GM19023 (cell line): ENCODE measurements at regions not wholly inside any gene's neighbourhood (a gene's known extent, or its start where the extent isn't known, plus 50 kb on each side); places are given as distances from the start of the nearest gene placed in this dataset.
A peak's percentile ranks its signal among the peaks of the same experiment; 100 is the strongest.
"Not testable (repeated sequence)": the region's sequence is repeated elsewhere in the genome, so short reads cannot be mapped to it uniquely, and the experiment has no call there.

Experiments used
- ATAC-seq: cut with Tn5 transposase; IDR thresholded peaks from one replicate; pipeline ENCODE4 v1.9.1; 2021; ENCODE audit warnings: mild to moderate bottlenecking, moderate library complexity; ENCODE audit not compliant: unreplicated experiment

GRCh38 chr18:14190776-14191442 lies 58.7 kb upstream of the ZNF519 start:
- ATAC-seq, result peak; percentile 83

- ATAC-seq, result no peak
These were observed 57.6 kb upstream of the ZNF519 start for GRCh38 chr18:14189858-14190257.

GRCh38 chr18:14188751-14189406 lies 56.6 kb upstream of the ZNF519 start:
- ATAC-seq, result not testable (repeated sequence)
